DOHH2 (cell line): ENCODE measurements at regions not wholly inside any gene's neighbourhood (a gene's known extent, or its start where the extent isn't known, plus 50 kb on each side); places are given as distances from the start of the nearest gene placed in this dataset.

ENCODE experiments used
- CTCF ChIP-seq: fragments of 200-600 bp; sonication (generic); IDR thresholded peaks from one replicate; pipeline ENCODE4 v1.5.1; 2014; ENCODE audit warnings: antibody characterized with exemption, mild to moderate bottlenecking, low read depth, low read length; ENCODE audit not compliant: poor library complexity, severe bottlenecking
- EZH2phosphoT487 ChIP-seq: fragments of 200-600 bp; sonication (generic); IDR thresholded peaks from 2 replicates; pipeline ENCODE4 v1.6.1; 2017; ENCODE audit warnings: borderline replicate concordance, mild to moderate bottlenecking, antibody characterized with exemption, low read length, moderate library complexity, mixed read lengths

GRCh38 chr3:5489536-5489935 is 302.0 kb downstream of the EDEM1 start:
- TF ChIP-seq CTCF (no peak), EZH2phosphoT487 (no peak)
